Chondrocyte (in vitro differentiated cells): ENCODE measurements at regions not wholly inside any gene's neighbourhood (a gene's known extent, or its start where the extent isn't known, plus 50 kb on each side); places are given as distances from the start of the nearest gene placed in this dataset.

ENCODE experiments used
- DNase-seq: peaks from one replicate; pipeline ENCODE4 v3.0.0; 2021; ENCODE audit warnings: mixed read lengths, low spot score
- H3K27ac Mint-ChIP-seq: one replicate; pipeline ENCODE4 v1.8.0; 2021; ENCODE audit warnings: mild to moderate bottlenecking, moderate library complexity, mixed read lengths; ENCODE audit not compliant: unreplicated experiment
- H3K27me3 Mint-ChIP-seq: 2 replicates; pipeline ENCODE4 v1.8.0; 2021; ENCODE audit warnings: low read depth, mixed read lengths
- H3K36me3 Mint-ChIP-seq: 2 replicates; pipeline ENCODE4 v1.8.0; 2021; ENCODE audit warnings: low read depth, mixed read lengths
- H3K4me1 Mint-ChIP-seq: 2 replicates; pipeline ENCODE4 v1.8.0; 2021; ENCODE audit warnings: low read depth, mild to moderate bottlenecking, mixed read lengths
- H3K4me3 Mint-ChIP-seq: one replicate; pipeline ENCODE4 v1.8.0; 2021; ENCODE audit warnings: mild to moderate bottlenecking, moderate library complexity, mixed read lengths; ENCODE audit not compliant: unreplicated experiment
- H3K9me3 Mint-ChIP-seq: 2 replicates; pipeline ENCODE4 v1.8.0; 2021; ENCODE audit warnings: low read depth, mixed read lengths
- CTCF ChIP-seq: fragments of 200-600 bp; sonication (generic); IDR thresholded peaks from 2 replicates; pipeline ENCODE4 v1.5.0; 2021; ENCODE audit warnings: antibody characterized with exemption, mild to moderate bottlenecking, moderate library complexity

GRCh38 chr5:173670791-173671120 is 54.3 kb upstream of the BOD1 start:
- H3K4me3 Mint-ChIP-seq: no peak overlapping the region
- H3K4me1 Mint-ChIP-seq: peaks cover 12% of the 10 kb centered on the region
- no peak overlapping the region for H3K27ac Mint-ChIP-seq
- TF ChIP-seq CTCF: no peak
- H3K27me3 Mint-ChIP-seq: no peaks in the 10 kb centered on the region
- no peaks in the 10 kb centered on the region for H3K36me3 Mint-ChIP-seq
- DNase-seq: no peak
- H3K9me3 Mint-ChIP-seq: peaks cover 10% of the 10 kb centered on the region

GRCh38 chr5:173671121-173671949 is 54.9 kb upstream of the BOD1 start:
- no peak overlapping the region for H3K27ac Mint-ChIP-seq
- DNase-seq: no peak

GRCh38 chr5:173672166-173672565 is 55.7 kb upstream of the BOD1 start:
- H3K27ac Mint-ChIP-seq: no peak overlapping the region
- no peaks in the 10 kb centered on the region for H3K36me3 Mint-ChIP-seq
- peaks cover 12% of the 10 kb centered on the region for H3K4me1 Mint-ChIP-seq
- H3K4me3 Mint-ChIP-seq: no peak overlapping the region
- TF ChIP-seq CTCF: no peak
- H3K9me3 Mint-ChIP-seq: peaks cover 14% of the 10 kb centered on the region
- DNase-seq: no peak
- no peaks in the 10 kb centered on the region for H3K27me3 Mint-ChIP-seq

More at GRCh38 chr5:173671121-173671949, 54.9 kb upstream of the BOD1 start:
- peaks cover 12% of the 10 kb centered on the region for H3K9me3 Mint-ChIP-seq
- no peaks in the 10 kb centered on the region for H3K27me3 Mint-ChIP-seq
- H3K36me3 Mint-ChIP-seq: no peaks in the 10 kb centered on the region
- H3K4me1 Mint-ChIP-seq: peaks cover 12% of the 10 kb centered on the region
- TF ChIP-seq CTCF: no peak
- H3K4me3 Mint-ChIP-seq: no peak overlapping the region

- Mint-ChIP-seq H3K27me3 (no peaks in the 10 kb centered on the region), H3K4me3 (no peak overlapping the region), H3K27ac (no peak overlapping the region), H3K36me3 (no peaks in the 10 kb centered on the region), H3K9me3 (peaks cover 14% of the 10 kb centered on the region), H3K4me1 (peaks cover 12% of the 10 kb centered on the region)
- DNase-seq: no peak
- TF ChIP-seq CTCF: no peak
Observed at GRCh38 chr5:173672891-173673290, 56.4 kb upstream of the BOD1 start.

GRCh38 chr5:173673295-173674101 is 57.0 kb upstream of the BOD1 start:
- TF ChIP-seq CTCF: no peak
- Mint-ChIP-seq H3K4me3 (no peak overlapping the region), H3K4me1 (peaks cover 12% of the 10 kb centered on the region), H3K36me3 (no peaks in the 10 kb centered on the region), H3K9me3 (peaks cover 14% of the 10 kb centered on the region), H3K27me3 (no peaks in the 10 kb centered on the region), H3K27ac (no peak overlapping the region)
- no peak for DNase-seq
